K562 (cell line): ENCODE measurements at regions not wholly inside any gene's neighbourhood (a gene's known extent, or its start where the extent isn't known, plus 50 kb on each side); places are given as distances from the start of the nearest gene placed in this dataset.
A peak's percentile ranks its signal among the peaks of the same experiment; 100 is the strongest.
"Not testable (repeated sequence)": the region's sequence is repeated elsewhere in the genome, so short reads cannot be mapped to it uniquely, and the experiment has no call there.

Source experiments
- ATAC-seq: fragments of 200-7000 bp; cut with Tn5 transposase; 3 replicates; pipeline ENCODE4 v1.9.1; 2020; ENCODE audit warnings: moderate library complexity
- BruUV-seq: library from RNA; stranded (reverse); fragments of 400-500 nt; replicated peaks from 2 replicates; lab custom pipeline; 2021; lab: Mats Ljungman, UMichigan
- CTCF ChIA-PET: fragments of 300-600 bp; formaldehyde crosslinking; extraction: SDS; loops from one replicate; lab custom pipeline; 2021; ENCODE audit warnings: low intra/inter-chr PET ratio; lab: Yijun Ruan, JAX
- POLR2A ChIA-PET: fragments of 300-600, 350-650 bp; sonication (Branson Sonifier 250); formaldehyde crosslinking; extraction: SDS; loops from one replicate; lab custom pipeline; 2021; ENCODE audit warnings: antibody characterized with exemption, inconsistent platforms; lab: Yijun Ruan, JAX
- DNase-seq, 4 experiments: peaks; one replicate each; pipeline versions ENCODE4 v3.0.0 to v3.0.0-alpha.2; 2011 to 2018; ENCODE audit warnings: low spot score in 3 of 4, mixed read lengths in 3 of 4; ENCODE audit errors: extremely low read depth in 1 of 4
- FAIRE-seq: peaks from 2 replicates; lab custom pipeline; 2011; peaks lifted over from hg19 to GRCh38; lab: Jason Lieb, UNC
- H2AFZ ChIP-seq: 2 replicates; pipeline ENCODE4 v1.6.0; 2011; ENCODE audit warnings: low read depth, low read length, control low read depth, inconsistent platforms
- H3K27ac ChIP-seq: fragments of 200-600 bp; 3 replicates; pipeline ENCODE4 v1.8.0; 2011; ENCODE audit warnings: low read depth, mild to moderate bottlenecking, control low read depth, inconsistent platforms, low read length, moderate library complexity, mixed read lengths; ENCODE audit errors: extremely low read depth
- H3K27me3 ChIP-seq, 2 experiments: fragments of 300-600 bp in 1 of 2; 2 replicates in 1 of 2; 3 replicates in 1 of 2; pipeline versions ENCODE4 v1.6.0 to v1.8.0; 2011; ENCODE audit warnings: inconsistent platforms in 2 of 2, low read length in 2 of 2, mild to moderate bottlenecking in 1 of 2, mixed read lengths in 1 of 2, moderate library complexity in 1 of 2; ENCODE audit not compliant: control insufficient read depth in 2 of 2, insufficient read depth in 2 of 2
- H3K36me3 ChIP-seq: fragments of 300-600 bp; 3 replicates; pipeline ENCODE4 v1.8.0; 2011; ENCODE audit warnings: mild to moderate bottlenecking, low read length, inconsistent platforms; ENCODE audit not compliant: control insufficient read depth, insufficient read depth
- H3K4me1 ChIP-seq, 2 experiments: fragments of 200-600 bp in 1 of 2; replicated peaks in 1 of 2; 2 replicates in 1 of 2; 3 replicates in 1 of 2; pipeline versions ENCODE4 v1.5.1 to v1.8.0; 2011; ENCODE audit warnings: inconsistent platforms in 2 of 2, low read length in 2 of 2, mild to moderate bottlenecking in 1 of 2, mixed read lengths in 1 of 2, moderate library complexity in 1 of 2; ENCODE audit not compliant: control insufficient read depth in 2 of 2, insufficient read depth in 2 of 2
- H3K4me2 ChIP-seq: 2 replicates; pipeline ENCODE4 v1.6.1; 2011; ENCODE audit warnings: low read length, control low read depth, inconsistent platforms, mixed read lengths; ENCODE audit not compliant: insufficient read depth
- H3K4me3 ChIP-seq: fragments of 200-600 bp; sonication (generic), shearing (Covaris generic); 2 replicates; pipeline ENCODE4 v1.5.1; 2016; ENCODE audit warnings: control low read depth, inconsistent platforms
- H3K79me2 ChIP-seq: fragments of 200-600 bp; 3 replicates; pipeline ENCODE4 v1.8.0; 2011; ENCODE audit warnings: low read length, inconsistent platforms; ENCODE audit not compliant: control insufficient read depth, insufficient read depth
- H3K9ac ChIP-seq, 2 experiments: 2 replicates each; pipeline versions ENCODE4 v1.6.0 to v1.6.1; 2011; ENCODE audit warnings: low read depth in 2 of 2, low read length in 2 of 2, control low read depth in 1 of 2, inconsistent platforms in 1 of 2, mild to moderate bottlenecking in 1 of 2, mixed read lengths in 1 of 2; ENCODE audit not compliant: insufficient read depth in 1 of 2
- H3K9me1 ChIP-seq: one replicate; pipeline ENCODE4 v1.6.0; 2011; ENCODE audit warnings: inconsistent platforms, mild to moderate bottlenecking, low read length, moderate library complexity; ENCODE audit not compliant: control insufficient read depth, insufficient read depth
- H3K9me3 ChIP-seq: replicated peaks from 2 replicates; pipeline ENCODE4 v1.5.1; 2011; ENCODE audit warnings: low read depth, low read length, inconsistent platforms; ENCODE audit not compliant: control insufficient read depth, insufficient read depth
- H4K20me1 ChIP-seq: replicated peaks from 2 replicates; pipeline ENCODE4 v1.6.1; 2011; ENCODE audit warnings: low read length, inconsistent platforms, mixed read lengths; ENCODE audit not compliant: control insufficient read depth, insufficient read depth
- CEBPB ChIP-seq: fragments of 450-650 bp; IDR thresholded peaks from 2 replicates; pipeline ENCODE4 v1.6.1; 2016; ENCODE audit warnings: missing genetic modification characterization, missing compliant biosample characterization
- TRIM24 ChIP-seq, 2 experiments: fragments of 450-650 bp; IDR thresholded peaks; 2 replicates each; pipeline ENCODE4 v1.6.1; 2016
- WGBS: fragments of 100-300 bp; shearing (Covaris generic); methylation state at CpG from one replicate; pipeline ENCODE4 v1.1.6; 2016; ENCODE audit warnings: low coverage, mixed read lengths; ENCODE audit not compliant: insufficient coverage; ENCODE audit errors: missing lambda C conversion rate; 5-methylcytosine and 5-hydroxymethylcytosine counted together
- in situ Hi-C: fragments of 300-500 bp; cut with MboI; formaldehyde crosslinking; loops from 4 replicates; pipeline ENCODE4 v1.15.0; 2018; ENCODE audit warnings: inconsistent platforms, mixed read lengths
- intact Hi-C: fragments of 100-400 bp; cut with micrococcal nuclease; formaldehyde crosslinking; loops from 2 replicates; pipeline ENCODE4 v1.14.2; 2022
- TF ChIP-seq, protein P1 (sequence below), 2 experiments: fragments of 450-650 bp in 1 of 2; sonication (generic) in 1 of 2; formaldehyde crosslinking in 1 of 2; IDR thresholded peaks in 1 of 2; conservative IDR thresholded peaks in 1 of 2; 2 replicates each; pipeline versions ENCODE4 v1.6.1 to v1.8.1; 2016 to 2023; ENCODE audit warnings: mild to moderate bottlenecking in 2 of 2, moderate library complexity in 2 of 2, inconsistent platforms in 1 of 2, missing genetic modification reagents in 1 of 2

DNA sequence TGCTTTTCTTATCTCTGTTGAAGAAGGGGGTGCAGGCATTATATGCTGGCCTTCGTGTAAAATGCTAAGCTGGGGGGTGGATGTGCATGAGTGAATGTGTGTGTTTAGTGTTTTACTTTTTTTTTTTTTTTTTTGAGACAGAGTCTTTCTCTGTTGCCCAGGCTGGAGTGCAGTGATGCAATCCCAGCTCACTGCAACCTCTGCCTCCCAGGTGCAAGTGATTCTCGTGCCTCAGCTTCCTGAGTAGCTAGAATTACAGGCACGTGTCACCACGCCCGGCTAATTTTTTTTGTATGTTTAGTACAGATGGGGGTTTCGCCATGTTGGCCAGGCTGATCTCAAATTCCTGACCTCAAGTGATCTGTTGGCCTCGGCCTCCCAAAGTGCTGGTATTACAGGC, 55.8 kb upstream of the SCAF4 start:
- POLR2A ChIA-PET, H3K9me3 ChIP-seq, H3K27ac ChIP-seq, H3K79me2 ChIP-seq, in situ Hi-C loops, H2AFZ ChIP-seq, H3K4me2 ChIP-seq, ATAC-seq, H3K4me3 ChIP-seq, H4K20me1 ChIP-seq, DNase-seq, H3K27me3 ChIP-seq, H3K4me1 ChIP-seq, BruUV-seq, H3K36me3 ChIP-seq, H3K9ac ChIP-seq, FAIRE-seq, CTCF ChIA-PET: not testable (repeated sequence)
- intact Hi-C loops: loop anchor here (10.0 kb wide), 1 partner anchor 67 kb away; no protein-coding TSS in a partner anchor
- 2% methylated on average over 7 of the region's 7 CpGs for WGBS
- TF ChIP-seq, protein P1, sequence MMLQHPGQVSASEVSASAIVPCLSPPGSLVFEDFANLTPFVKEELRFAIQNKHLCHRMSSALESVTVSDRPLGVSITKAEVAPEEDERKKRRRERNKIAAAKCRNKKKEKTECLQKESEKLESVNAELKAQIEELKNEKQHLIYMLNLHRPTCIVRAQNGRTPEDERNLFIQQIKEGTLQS (IDR thresholded peaks at IDR 0.05): peak; percentile 33; the same call in 1 of the 2 replicates
- TF ChIP-seq, protein P1 (CRISPR knock-in tag; conservative IDR thresholded peaks at IDR 0.05): not testable (repeated sequence)
- TF ChIP-seq CEBPB (tag) (0 out of 2 replicates have a peak, but pooled peaks have one; percentile 16), TRIM24 (IDR thresholded peaks at IDR 0.05) (peak in 1 of 2 experiments; percentile 30; a peak in 2 of 4 replicates)
- TF ChIP-seq, all 486 proteins: peak for 3; not testable (repeated sequence) for 483
- not testable (repeated sequence) for H3K9me1 ChIP-seq
